GM18519 (cell line): ENCODE measurements at regions not wholly inside any gene's neighbourhood (a gene's known extent, or its start where the extent isn't known, plus 50 kb on each side); places are given as distances from the start of the nearest gene placed in this dataset.
"Not testable (repeated sequence)": the region's sequence is repeated elsewhere in the genome, so short reads cannot be mapped to it uniquely, and the experiment has no call there.

ENCODE experiments used
- ATAC-seq: cut with Tn5 transposase; IDR thresholded peaks from one replicate; pipeline ENCODE4 v1.9.1; 2021; ENCODE audit warnings: mild to moderate bottlenecking, moderate library complexity; ENCODE audit not compliant: unreplicated experiment, low FRiP score

- ATAC-seq = no peak
These were observed 172.6 kb upstream of the KCNG1 start for GRCh38 chr20:51195419-51195901.

- no peak for ATAC-seq
These were observed 170.3 kb upstream of the KCNG1 start for GRCh38 chr20:51193066-51193772.

- ATAC-seq = no peak
These were observed 167.9 kb upstream of the KCNG1 start for GRCh38 chr20:51190783-51191180.

- no peak for ATAC-seq
These were observed 167.2 kb upstream of the KCNG1 start for GRCh38 chr20:51189814-51190782.

- ATAC-seq = no peak
These were observed 166.0 kb upstream of the KCNG1 start for GRCh38 chr20:51188941-51189340.

GRCh38 chr20:51187261-51187660 lies 164.4 kb upstream of the KCNG1 start:
- no peak for ATAC-seq

- no peak for ATAC-seq
These were observed 163.0 kb upstream of the KCNG1 start for GRCh38 chr20:51185861-51186260.

- no peak for ATAC-seq
These were observed 162.4 kb upstream of the KCNG1 start for GRCh38 chr20:51185277-51185676.

GRCh38 chr20:51184289-51184688 lies 161.4 kb upstream of the KCNG1 start:
- ATAC-seq = no peak

GRCh38 chr20:51183451-51183850 lies 160.5 kb upstream of the KCNG1 start:
- no peak for ATAC-seq

GRCh38 chr20:51182571-51182970 lies 159.7 kb upstream of the KCNG1 start:
- no peak for ATAC-seq

- no peak for ATAC-seq
These were observed 155.2 kb upstream of the KCNG1 start for GRCh38 chr20:51178153-51178552.

- no peak for ATAC-seq
These were observed 154.0 kb upstream of the KCNG1 start for GRCh38 chr20:51176876-51177275.

GRCh38 chr20:51176446-51176845 lies 153.5 kb upstream of the KCNG1 start:
- no peak for ATAC-seq

- ATAC-seq = no peak
These were observed 152.8 kb upstream of the KCNG1 start for GRCh38 chr20:51175724-51176123.

- ATAC-seq = no peak
These were observed 152.2 kb upstream of the KCNG1 start for GRCh38 chr20:51175156-51175555.

- no peak for ATAC-seq
These were observed 151.6 kb upstream of the KCNG1 start for GRCh38 chr20:51174536-51174935.

- no peak for ATAC-seq
These were observed 149.9 kb upstream of the KCNG1 start for GRCh38 chr20:51172558-51173428.

GRCh38 chr20:51171141-51171540 lies 148.2 kb upstream of the KCNG1 start:
- ATAC-seq = no peak

GRCh38 chr20:51169813-51170212 lies 146.9 kb upstream of the KCNG1 start:
- no peak for ATAC-seq

GRCh38 chr20:51167911-51168310 lies 145.0 kb upstream of the KCNG1 start:
- not testable (repeated sequence) for ATAC-seq
